ENCODE measurements at regions not wholly inside any gene's neighbourhood (a gene's known extent, or its start where the extent isn't known, plus 50 kb on each side); places are given as distances from the start of the nearest gene placed in this dataset.

GRCh38 chr5:63831381-63831780 is 130.9 kb downstream of the HTR1A start:
- no peak for TF ChIP-seq CTCF (conservative IDR thresholded peaks at IDR 0.05; ENCODE audit: control insufficient read depth, insufficient read depth, low read depth, low read length)
- H3K4me3 ChIP-seq (ENCODE audit: control insufficient read depth, low read depth, low read length) = no peak overlapping the region
- no peak for DNase-seq (ENCODE audit: low read depth)

GRCh38 chr5:63825984-63826383 is 136.3 kb downstream of the HTR1A start:
- no peak for TF ChIP-seq CTCF (conservative IDR thresholded peaks at IDR 0.05; ENCODE audit: control insufficient read depth, insufficient read depth, low read depth, low read length)
- no peak overlapping the region for H3K4me3 ChIP-seq (ENCODE audit: control insufficient read depth, low read depth, low read length)
- DNase-seq (ENCODE audit: low read depth) = no peak

- TF ChIP-seq CTCF (conservative IDR thresholded peaks at IDR 0.05; ENCODE audit: control insufficient read depth, insufficient read depth, low read depth, low read length) = no peak
- H3K4me3 ChIP-seq (ENCODE audit: control insufficient read depth, low read depth, low read length) = no peak overlapping the region
- DNase-seq (ENCODE audit: low read depth) = no peak
These were observed 138.7 kb downstream of the HTR1A start for GRCh38 chr5:63823583-63823982.

DNA sequence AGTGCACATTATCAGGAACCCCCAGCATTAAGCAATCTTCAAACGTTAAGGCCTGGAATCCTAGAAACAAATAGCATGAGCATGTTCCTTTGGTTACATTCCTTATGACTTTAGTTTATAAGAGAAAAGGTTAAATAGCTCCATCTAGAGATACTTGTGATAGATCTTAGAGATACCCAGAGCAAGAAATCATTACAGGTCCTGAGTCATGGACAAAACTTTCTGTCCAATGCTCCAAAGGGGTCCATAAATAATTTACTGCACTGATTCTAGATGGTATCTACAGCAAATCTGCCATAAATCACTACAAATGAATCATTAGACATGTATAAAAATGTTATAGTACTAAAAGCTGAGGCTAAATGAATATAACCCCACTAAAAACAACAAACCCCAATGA is 139.6 kb downstream of the HTR1A start:
- DNase-seq (ENCODE audit: low read depth) = no peak
- no peak overlapping the region for H3K4me3 ChIP-seq (ENCODE audit: control insufficient read depth, low read depth, low read length)
- TF ChIP-seq CTCF (conservative IDR thresholded peaks at IDR 0.05; ENCODE audit: control insufficient read depth, insufficient read depth, low read depth, low read length) = no peak

DNA sequence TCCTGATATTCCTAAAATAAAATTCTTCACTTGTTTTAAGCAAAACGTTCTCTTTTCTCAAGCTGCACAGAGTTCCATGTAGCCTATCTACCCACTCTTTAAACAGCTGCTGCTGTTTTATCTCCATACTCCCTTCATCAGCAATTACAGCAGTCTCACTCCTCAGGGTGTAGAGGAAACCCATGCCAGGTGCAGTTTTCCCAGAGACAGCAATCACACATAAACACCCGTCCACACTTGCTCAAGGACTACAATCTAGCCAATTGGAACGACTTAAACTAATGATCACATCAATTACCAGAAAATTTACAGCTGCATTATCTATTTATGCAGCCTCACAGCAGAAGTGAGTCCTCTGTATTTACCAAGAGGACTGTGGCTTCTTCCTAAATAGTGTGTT is 141.7 kb downstream of the HTR1A start:
- DNase-seq (ENCODE audit: low read depth) = no peak
- TF ChIP-seq CTCF (conservative IDR thresholded peaks at IDR 0.05; ENCODE audit: control insufficient read depth, insufficient read depth, low read depth, low read length) = no peak
- H3K4me3 ChIP-seq (ENCODE audit: control insufficient read depth, low read depth, low read length) = no peak overlapping the region

GRCh38 chr5:63812693-63813092 is 149.6 kb downstream of the HTR1A start:
- no peak for DNase-seq (ENCODE audit: low read depth)
- H3K4me3 ChIP-seq (ENCODE audit: control insufficient read depth, low read depth, low read length) = no peak overlapping the region
- TF ChIP-seq CTCF (conservative IDR thresholded peaks at IDR 0.05; ENCODE audit: control insufficient read depth, insufficient read depth, low read depth, low read length) = no peak

- TF ChIP-seq CTCF (conservative IDR thresholded peaks at IDR 0.05; ENCODE audit: control insufficient read depth, insufficient read depth, low read depth, low read length) = no peak
- H3K4me3 ChIP-seq (ENCODE audit: control insufficient read depth, low read depth, low read length) = no peak overlapping the region
- DNase-seq (ENCODE audit: low read depth) = no peak
These were observed 150.3 kb downstream of the HTR1A start for GRCh38 chr5:63811961-63812360.

Data from fibroblast of mammary gland (primary cell).